Progenitor cell of endocrine pancreas (in vitro differentiated cells): ENCODE measurements at regions not wholly inside any gene's neighbourhood (a gene's known extent, or its start where the extent isn't known, plus 50 kb on each side); places are given as distances from the start of the nearest gene placed in this dataset.

Experiments used
- DNase-seq: peaks from one replicate; pipeline ENCODE4 v3.0.0; 2021; ENCODE audit warnings: low spot score; ENCODE audit not compliant: unreplicated experiment
- H3K27ac Mint-ChIP-seq: 2 replicates; pipeline ENCODE4 v1.8.0; 2021; ENCODE audit warnings: mild to moderate bottlenecking, moderate library complexity, mixed read lengths
- H3K27me3 Mint-ChIP-seq: 2 replicates; pipeline ENCODE4 v1.8.0; 2021; ENCODE audit warnings: mixed read lengths
- H3K36me3 Mint-ChIP-seq: 2 replicates; pipeline ENCODE4 v1.8.0; 2022; ENCODE audit warnings: mixed read lengths; ENCODE audit not compliant: insufficient read depth
- H3K4me1 Mint-ChIP-seq: 2 replicates; pipeline ENCODE4 v1.8.0; 2021; ENCODE audit warnings: low read depth, mixed read lengths
- H3K4me3 Mint-ChIP-seq: 2 replicates; pipeline ENCODE4 v1.8.0; 2021; ENCODE audit warnings: low read depth, mild to moderate bottlenecking, moderate library complexity, mixed read lengths
- H3K9me3 Mint-ChIP-seq: 2 replicates; pipeline ENCODE4 v1.8.0; 2021; ENCODE audit warnings: low read depth, mixed read lengths
- TF ChIP-seq, protein P1 (sequence below): fragments of 200-600 bp; sonication (generic); IDR thresholded peaks from one replicate; pipeline ENCODE4 v1.5.0; 2021; ENCODE audit warnings: antibody characterized with exemption, mild to moderate bottlenecking; ENCODE audit not compliant: unreplicated experiment

GRCh38 chr5:87886164-87886563, 382.5 kb downstream of the TMEM161B start:
- Mint-ChIP-seq H3K4me3 (no peak overlapping the region), H3K9me3 (peaks cover 9% of the 10 kb centered on the region), H3K36me3 (no peaks in the 10 kb centered on the region), H3K27ac (no peak overlapping the region), H3K4me1 (peaks cover 2% of the 10 kb centered on the region), H3K27me3 (no peaks in the 10 kb centered on the region)
- DNase-seq, result no peak
- TF ChIP-seq, protein P1, sequence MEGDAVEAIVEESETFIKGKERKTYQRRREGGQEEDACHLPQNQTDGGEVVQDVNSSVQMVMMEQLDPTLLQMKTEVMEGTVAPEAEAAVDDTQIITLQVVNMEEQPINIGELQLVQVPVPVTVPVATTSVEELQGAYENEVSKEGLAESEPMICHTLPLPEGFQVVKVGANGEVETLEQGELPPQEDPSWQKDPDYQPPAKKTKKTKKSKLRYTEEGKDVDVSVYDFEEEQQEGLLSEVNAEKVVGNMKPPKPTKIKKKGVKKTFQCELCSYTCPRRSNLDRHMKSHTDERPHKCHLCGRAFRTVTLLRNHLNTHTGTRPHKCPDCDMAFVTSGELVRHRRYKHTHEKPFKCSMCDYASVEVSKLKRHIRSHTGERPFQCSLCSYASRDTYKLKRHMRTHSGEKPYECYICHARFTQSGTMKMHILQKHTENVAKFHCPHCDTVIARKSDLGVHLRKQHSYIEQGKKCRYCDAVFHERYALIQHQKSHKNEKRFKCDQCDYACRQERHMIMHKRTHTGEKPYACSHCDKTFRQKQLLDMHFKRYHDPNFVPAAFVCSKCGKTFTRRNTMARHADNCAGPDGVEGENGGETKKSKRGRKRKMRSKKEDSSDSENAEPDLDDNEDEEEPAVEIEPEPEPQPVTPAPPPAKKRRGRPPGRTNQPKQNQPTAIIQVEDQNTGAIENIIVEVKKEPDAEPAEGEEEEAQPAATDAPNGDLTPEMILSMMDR, result no peak

GRCh38 chr5:87885758-87886157, 382.9 kb downstream of the TMEM161B start:
- H3K4me3 Mint-ChIP-seq, result no peak overlapping the region
- no peak for DNase-seq
- no peak overlapping the region for H3K27ac Mint-ChIP-seq
- no peaks in the 10 kb centered on the region for H3K36me3 Mint-ChIP-seq
- TF ChIP-seq, protein P1, result no peak
- peaks cover 2% of the 10 kb centered on the region for H3K4me1 Mint-ChIP-seq
- H3K27me3 Mint-ChIP-seq, result no peaks in the 10 kb centered on the region
- peaks cover 9% of the 10 kb centered on the region for H3K9me3 Mint-ChIP-seq

DNA sequence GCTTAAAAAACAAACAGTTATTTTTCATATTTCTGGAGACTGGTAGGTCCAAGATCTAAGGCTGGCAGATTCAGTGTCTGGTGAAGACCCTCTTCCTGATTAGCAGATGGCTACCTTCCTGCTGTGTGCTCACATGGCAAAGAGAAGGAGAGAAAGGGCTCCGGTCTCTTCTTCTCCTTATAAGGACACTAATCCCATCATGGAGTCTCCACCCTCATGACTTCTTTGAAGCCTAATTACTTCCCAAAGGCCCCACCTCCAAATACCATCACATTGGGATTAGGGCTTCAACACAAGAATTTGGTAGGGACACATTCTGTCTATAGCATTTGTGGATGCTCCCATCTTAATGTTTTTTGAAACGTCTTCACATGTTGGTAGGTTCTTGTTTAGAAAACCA, 391.1 kb downstream of the TMEM161B start:
- no peaks in the 10 kb centered on the region for H3K27me3 Mint-ChIP-seq
- H3K4me3 Mint-ChIP-seq, result no peak overlapping the region
- no peaks in the 10 kb centered on the region for H3K36me3 Mint-ChIP-seq
- H3K4me1 Mint-ChIP-seq, result peaks cover 9% of the 10 kb centered on the region
- no peak overlapping the region for H3K27ac Mint-ChIP-seq
- TF ChIP-seq, protein P1, result no peak
- no peak for DNase-seq
- H3K9me3 Mint-ChIP-seq, result peaks cover 6% of the 10 kb centered on the region

DNA sequence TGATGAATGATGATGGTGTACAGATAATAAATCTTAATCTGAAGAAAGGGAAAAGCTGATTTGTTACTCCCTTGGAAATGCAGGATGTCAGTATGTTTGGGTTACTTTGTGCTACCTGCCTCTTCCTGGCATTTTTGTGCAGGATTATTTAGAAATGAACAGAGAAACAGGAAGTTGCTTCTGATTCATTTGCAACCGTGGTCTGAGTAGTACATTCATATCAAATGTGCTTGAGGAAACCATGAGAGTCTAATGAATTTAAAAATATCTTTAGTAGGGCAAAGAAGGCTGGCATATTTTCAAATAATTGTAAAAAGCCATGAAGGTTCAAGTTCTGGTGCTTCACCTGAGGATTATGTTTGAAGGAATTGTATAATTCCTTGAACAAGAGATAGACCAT, 391.6 kb downstream of the TMEM161B start:
- H3K9me3 Mint-ChIP-seq, result peaks cover 6% of the 10 kb centered on the region
- DNase-seq, result no peak
- no peak overlapping the region for H3K27ac Mint-ChIP-seq
- no peaks in the 10 kb centered on the region for H3K27me3 Mint-ChIP-seq
- no peak overlapping the region for H3K4me3 Mint-ChIP-seq
- TF ChIP-seq, protein P1, result no peak
- H3K36me3 Mint-ChIP-seq, result no peaks in the 10 kb centered on the region
- peaks cover 9% of the 10 kb centered on the region for H3K4me1 Mint-ChIP-seq

- peaks cover 4% of the 10 kb centered on the region for H3K9me3 Mint-ChIP-seq
- no peak overlapping the region for H3K27ac Mint-ChIP-seq
- H3K4me1 Mint-ChIP-seq, result peaks cover 10% of the 10 kb centered on the region
- no peak for DNase-seq
- no peak overlapping the region for H3K4me3 Mint-ChIP-seq
- TF ChIP-seq, protein P1, result no peak
- H3K27me3 Mint-ChIP-seq, result no peaks in the 10 kb centered on the region
- no peaks in the 10 kb centered on the region for H3K36me3 Mint-ChIP-seq
These were observed 392.0 kb downstream of the TMEM161B start for GRCh38 chr5:87876616-87877015.
